HCT116 (cell line): ENCODE measurements at regions not wholly inside any gene's neighbourhood (a gene's known extent, or its start where the extent isn't known, plus 50 kb on each side); places are given as distances from the start of the nearest gene placed in this dataset.

ENCODE experiments used
- ATAC-seq: fragments of 200-7000 bp; cut with Tn5 transposase; 2 replicates; pipeline ENCODE4 v1.9.1; 2020; ENCODE audit warnings: mild to moderate bottlenecking, moderate library complexity
- BruUV-seq: library from RNA; stranded (reverse); fragments of 400-500 nt; replicated peaks from 2 replicates; lab custom pipeline; 2021; lab: Mats Ljungman, UMichigan
- CTCF ChIA-PET: fragments of 300-600 bp; sonication (Branson Sonifier 250); formaldehyde crosslinking; loops from one replicate; lab custom pipeline; 2021; ENCODE audit warnings: antibody characterized with exemption; lab: Charles Lee
- POLR2A ChIA-PET: fragments of 300-600, 350-600 bp; sonication (Branson Sonifier 250); formaldehyde crosslinking; loops from one replicate; lab custom pipeline; 2021; ENCODE audit warnings: antibody characterized with exemption; lab: Charles Lee
- RAD21 ChIA-PET, 2 experiments: fragments of 300-600 bp; sonication (Branson Sonifier 250); formaldehyde crosslinking; loops; one replicate each; lab custom pipeline; 2023; ENCODE audit warnings: low total read pairs in 2 of 2; ENCODE audit not compliant: uncharacterized antibody in 2 of 2, unreplicated experiment in 2 of 2, low non-redundant PET in 1 of 2; lab: Charles Lee
- DNase-seq: peaks from one replicate; pipeline ENCODE4 v3.0.0-alpha.2; 2010; ENCODE audit warnings: low read depth, low spot score
- H2AFZ ChIP-seq: fragments of 200-600 bp; shearing (Covaris generic), sonication (generic); 2 replicates; pipeline ENCODE4 v1.6.1; 2017; ENCODE audit warnings: low read depth, mixed run types, mixed read lengths, antibody characterized with exemption, low read length; ENCODE audit not compliant: poor library complexity, severe bottlenecking
- H3K27ac ChIP-seq: 2 replicates; pipeline ENCODE4 v1.5.1; 2012; ENCODE audit warnings: low read depth, low read length
- H3K27me3 ChIP-seq: fragments of 200-600 bp; sonication (generic); 2 replicates; pipeline ENCODE4 v1.6.1; 2016; ENCODE audit warnings: mixed run types, low read length, mixed read lengths; ENCODE audit not compliant: insufficient read depth
- H3K36me3 ChIP-seq, 2 experiments: fragments of 200-500 bp in 1 of 2; fragments of 200-600 bp in 1 of 2; sonication (Bioruptor generic) in 1 of 2; sonication (generic) in 1 of 2; 2 replicates each; pipeline versions ENCODE4 v1.5.1 to v1.6.1; 2014 to 2016; ENCODE audit warnings: low read length in 2 of 2, inconsistent platforms in 1 of 2, mixed read lengths in 1 of 2, mixed run types in 1 of 2; ENCODE audit not compliant: insufficient read depth in 2 of 2, control insufficient read depth in 1 of 2
- H3K4me1 ChIP-seq, 2 experiments: fragments of 200-600 bp in 1 of 2; sonication (generic) in 1 of 2; 2 replicates each; pipeline versions ENCODE4 v1.5.1 to v1.6.1; 2012 to 2017; ENCODE audit warnings: low read length in 2 of 2, inconsistent platforms in 1 of 2, mild to moderate bottlenecking in 1 of 2, mixed read lengths in 1 of 2, mixed run types in 1 of 2, moderate library complexity in 1 of 2; ENCODE audit not compliant: insufficient read depth in 2 of 2, control insufficient read depth in 1 of 2
- H3K4me2 ChIP-seq: fragments of 200-600 bp; sonication (generic); 2 replicates; pipeline ENCODE4 v1.6.1; 2017; ENCODE audit warnings: mixed run types, low read length, mixed read lengths
- H3K4me3 ChIP-seq, 2 experiments: fragments of 200-600 bp in 1 of 2; sonication (generic) in 1 of 2; replicated peaks in 1 of 2; 2 replicates each; pipeline ENCODE4 v1.5.1; 2011 to 2016; ENCODE audit warnings: low read length in 2 of 2, control low read depth in 1 of 2, low read depth in 1 of 2, mild to moderate bottlenecking in 1 of 2, mixed read lengths in 1 of 2, mixed run types in 1 of 2
- H3K79me2 ChIP-seq: fragments of 200-600 bp; sonication (generic); 2 replicates; pipeline ENCODE4 v1.6.1; 2017; ENCODE audit warnings: mild to moderate bottlenecking, mixed run types, low read length, moderate library complexity, mixed read lengths; ENCODE audit not compliant: insufficient read depth
- H3K9ac ChIP-seq: fragments of 200-600 bp; sonication (generic); 2 replicates; pipeline ENCODE4 v1.6.1; 2016; ENCODE audit warnings: low read length, mixed read lengths
- H3K9me2 ChIP-seq: fragments of 200-600 bp; sonication (generic), shearing (Covaris generic); 2 replicates; pipeline ENCODE4 v1.6.1; 2017; ENCODE audit warnings: mixed run types, mild to moderate bottlenecking, moderate library complexity; ENCODE audit not compliant: insufficient read depth
- H3K9me3 ChIP-seq, 2 experiments: fragments of 200-500 bp in 1 of 2; fragments of 200-600 bp in 1 of 2; sonication (Bioruptor generic) in 1 of 2; sonication (generic) in 1 of 2; 2 replicates each; pipeline ENCODE4 v1.6.1; 2014 to 2017; ENCODE audit warnings: low read length in 2 of 2, mixed read lengths in 2 of 2, inconsistent platforms in 1 of 2, low read depth in 1 of 2, mild to moderate bottlenecking in 1 of 2, mixed run types in 1 of 2, moderate library complexity in 1 of 2; ENCODE audit not compliant: control insufficient read depth in 1 of 2, insufficient read depth in 1 of 2
- H4K20me1 ChIP-seq: fragments of 200-600 bp; sonication (generic), shearing (Covaris generic); 2 replicates; pipeline ENCODE4 v1.6.1; 2017; ENCODE audit warnings: mixed run types, mild to moderate bottlenecking, moderate library complexity; ENCODE audit not compliant: insufficient read depth
- CTCF ChIP-seq, 3 experiments: fragments of 200-600 bp in 1 of 3; sonication (generic) in 1 of 3; IDR thresholded peaks in 2 of 3; conservative IDR thresholded peaks in 1 of 3; 2 replicates each; pipeline ENCODE4 v1.5.1; 2012 to 2017; ENCODE audit warnings: low read depth in 2 of 3, low read length in 2 of 3, antibody characterized with exemption in 1 of 3, borderline replicate concordance in 1 of 3, control low read depth in 1 of 3, mild to moderate bottlenecking in 1 of 3, mixed read lengths in 1 of 3, mixed run types in 1 of 3, moderate library complexity in 1 of 3; ENCODE audit not compliant: insufficient read depth in 1 of 3
- EZH2phosphoT487 ChIP-seq: fragments of 200-600 bp; IDR thresholded peaks from 2 replicates; pipeline ENCODE4 v1.6.1; 2018; ENCODE audit warnings: antibody characterized with exemption, borderline replicate concordance
- FOSL1 ChIP-seq: IDR thresholded peaks from 2 replicates; pipeline ENCODE4 v1.6.1; 2012; ENCODE audit warnings: low read depth
- JUND ChIP-seq: IDR thresholded peaks from 2 replicates; pipeline ENCODE4 v1.6.1; 2012
- MAX ChIP-seq: IDR thresholded peaks from 2 replicates; pipeline ENCODE4 v1.6.1; 2012
- POLR2AphosphoS5 ChIP-seq: IDR thresholded peaks from 2 replicates; pipeline ENCODE4 v1.6.1; 2011; ENCODE audit warnings: mild to moderate bottlenecking, low read depth, low read length, moderate library complexity
- SIN3A ChIP-seq: IDR thresholded peaks from 2 replicates; pipeline ENCODE4 v1.6.1; 2012; ENCODE audit warnings: low read depth
- ZFX ChIP-seq: fragments of 450-650 bp; IDR thresholded peaks from 2 replicates; pipeline ENCODE4 v1.6.1; 2017
- ZNF274 ChIP-seq: fragments of 200-500 bp; sonication (Bioruptor generic); IDR thresholded peaks from 2 replicates; pipeline ENCODE4 v1.6.1; 2014; ENCODE audit warnings: mild to moderate bottlenecking, low read depth, low read length, inconsistent platforms
- intact Hi-C: fragments of 100-400 bp; cut with micrococcal nuclease; formaldehyde crosslinking; loops from 2 replicates; pipeline ENCODE4 v1.10.0; 2022

- TF ChIP-seq POLR2AphosphoS5 (no peak), ZNF274 (no peak), EZH2phosphoT487 (no peak), SIN3A (no peak), ZFX (no peak)
- no TSS peak for BruUV-seq
- CTCF ChIA-PET = interaction anchor here (0.9 kb wide), 1 partner anchor 13 kb away, joined by 3 read pairs; no protein-coding TSS in a partner anchor
- Histone ChIP-seq H3K4me3 (no peak overlapping the region), H2AFZ (no peak overlapping the region), H4K20me1 (no peaks in the 10 kb centered on the region), H3K9me2 (no peaks in the 10 kb centered on the region), H3K27ac (no peak overlapping the region), H3K9me3 (no peaks in the 10 kb centered on the region), H3K4me2 (no peak overlapping the region), H3K79me2 (no peaks in the 10 kb centered on the region), H3K9ac (no peak overlapping the region), H3K36me3 (no peaks in the 10 kb centered on the region), H3K27me3 (no peaks in the 10 kb centered on the region), H3K4me1 (peaks cover 5 to 15% of the 10 kb centered on the region in 2 experiments; a peak in 3 of 4 replicates)
- RAD21 ChIA-PET = no interaction called here
- intact Hi-C loops = loop anchor here (10.0 kb wide), 1 partner anchor 1498 kb away; no protein-coding TSS in a partner anchor
- ATAC-seq (no peak), DNase-seq (no peak)
- POLR2A ChIA-PET = interaction anchor here (1.0 kb wide), 1 partner anchor 56 kb away, joined by 3 read pairs; no protein-coding TSS in a partner anchor
Measured at GRCh38 chr9:73076970-73077369, 74.7 kb upstream of the ANXA1 start.

- H4K20me1 ChIP-seq = no peaks in the 10 kb centered on the region
- no peak overlapping the region for H3K4me2 ChIP-seq
- H3K79me2 ChIP-seq = no peaks in the 10 kb centered on the region
- ChIA-PET CTCF (no interaction called here), RAD21 (interaction anchor here in 1 of 2 experiments (0.6 kb wide), 1 partner anchor 252 kb away, joined by 4 read pairs; no protein-coding TSS in a partner anchor), POLR2A (no interaction called here)
- no peak for DNase-seq
- TF ChIP-seq FOSL1 (no peak), MAX (no peak), JUND (no peak), CTCF (IDR thresholded peaks at IDR 0.05 in 2 of 3, conservative IDR thresholded peaks at IDR 0.05 in 1 of 3; ENCODE audit: borderline replicate concordance in 1 of 3, insufficient read depth in 1 of 3, low read depth in 2 of 3, low read length in 2 of 3) (no peak), POLR2AphosphoS5 (no peak)
- H3K27ac ChIP-seq = no peak overlapping the region
- H3K9ac ChIP-seq = no peak overlapping the region
- H2AFZ ChIP-seq = peak overlapping the region; percentile 3
- peaks cover 3 to 5% of the 10 kb centered on the region in 2 experiments; a peak in 3 of 4 replicates for H3K4me1 ChIP-seq
- H3K36me3 ChIP-seq = no peaks in the 10 kb centered on the region
- H3K9me3 ChIP-seq = no peaks in the 10 kb centered on the region
- BruUV-seq = no TSS peak
- H3K4me3 ChIP-seq = no peak overlapping the region
- ATAC-seq = no peak
- no peaks in the 10 kb centered on the region for H3K27me3 ChIP-seq
- H3K9me2 ChIP-seq = no peaks in the 10 kb centered on the region; the same call in 1 of the 2 replicates
- intact Hi-C loops = loop anchor here (10.0 kb wide), 1 partner anchor 1501 kb away; no protein-coding TSS in a partner anchor
Measured at GRCh38 chr9:73074176-73074708, 77.4 kb upstream of the ANXA1 start.
